Parathyroid adenoma (tissue), 2 donors: ENCODE measurements at regions not wholly inside any gene's neighbourhood (a gene's known extent, or its start where the extent isn't known, plus 50 kb on each side); places are given as distances from the start of the nearest gene placed in this dataset.

Experiments
- H2AFZ ChIP-seq: fragments of 300-600 bp; sonication (generic); one replicate; pipeline ENCODE4 v1.7.0; 2017; ENCODE audit warnings: antibody characterized with exemption, mild to moderate bottlenecking
- H3K27ac ChIP-seq: fragments of 300-600 bp; sonication (generic); one replicate; pipeline ENCODE4 v1.7.0; 2017
- H3K27me3 ChIP-seq: fragments of 300-600 bp; sonication (generic); one replicate; pipeline ENCODE4 v1.7.0; 2017; ENCODE audit warnings: low read length; ENCODE audit not compliant: control insufficient read depth, insufficient read depth
- H3K36me3 ChIP-seq: fragments of 300-600 bp; sonication (generic); one replicate; pipeline ENCODE4 v1.7.0; 2017; ENCODE audit warnings: low read length; ENCODE audit not compliant: control insufficient read depth, insufficient read depth
- H3K4me1 ChIP-seq: fragments of 300-600 bp; sonication (generic); one replicate; pipeline ENCODE4 v1.7.0; 2017; ENCODE audit warnings: control low read depth
- H3K4me2 ChIP-seq: fragments of 300-600 bp; sonication (generic); one replicate; pipeline ENCODE4 v1.7.0; 2017; ENCODE audit warnings: low read length
- H3K4me3 ChIP-seq: fragments of 300-600 bp; sonication (generic); one replicate; pipeline ENCODE4 v1.7.0; 2017; ENCODE audit warnings: low read depth, low read length
- H3K79me2 ChIP-seq: fragments of 300-600 bp; sonication (generic); one replicate; pipeline ENCODE4 v1.7.0; 2017; ENCODE audit warnings: control low read depth
- H3K9ac ChIP-seq: fragments of 300-600 bp; sonication (generic); one replicate; pipeline ENCODE4 v1.7.0; 2017; ENCODE audit warnings: mild to moderate bottlenecking
- H3K9me3 ChIP-seq: fragments of 300-600 bp; sonication (generic); one replicate; pipeline ENCODE4 v1.7.0; 2017; ENCODE audit warnings: low read length; ENCODE audit not compliant: control insufficient read depth
- TF ChIP-seq, protein P1 (sequence below): fragments of 300-600 bp; sonication (generic); IDR thresholded peaks from one replicate; pipeline ENCODE4 v1.7.0; 2017; ENCODE audit warnings: antibody characterized with exemption, mild to moderate bottlenecking
- donor health status: primary hyperparathyroidism.

DNA sequence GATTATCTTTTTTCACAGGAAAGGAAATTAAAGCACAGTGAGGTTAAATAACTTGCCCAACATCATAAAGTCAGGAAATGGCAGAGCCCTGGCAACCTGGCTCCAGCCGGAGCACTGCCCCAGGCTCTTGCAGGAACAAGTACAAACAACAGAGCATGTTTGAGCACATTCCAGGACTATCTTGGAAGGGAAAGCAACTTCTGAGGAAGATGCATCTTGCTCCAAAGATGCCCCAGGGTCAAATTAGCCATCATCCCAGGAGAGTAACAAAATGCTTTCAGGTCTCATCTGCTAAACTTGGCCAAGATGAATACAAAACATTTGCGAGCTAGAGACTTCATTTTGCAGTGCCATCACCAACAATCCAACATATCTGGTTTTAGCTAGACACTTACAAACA, 162.4 kb upstream of the LRRN1 start:
- TF ChIP-seq, protein P1, sequence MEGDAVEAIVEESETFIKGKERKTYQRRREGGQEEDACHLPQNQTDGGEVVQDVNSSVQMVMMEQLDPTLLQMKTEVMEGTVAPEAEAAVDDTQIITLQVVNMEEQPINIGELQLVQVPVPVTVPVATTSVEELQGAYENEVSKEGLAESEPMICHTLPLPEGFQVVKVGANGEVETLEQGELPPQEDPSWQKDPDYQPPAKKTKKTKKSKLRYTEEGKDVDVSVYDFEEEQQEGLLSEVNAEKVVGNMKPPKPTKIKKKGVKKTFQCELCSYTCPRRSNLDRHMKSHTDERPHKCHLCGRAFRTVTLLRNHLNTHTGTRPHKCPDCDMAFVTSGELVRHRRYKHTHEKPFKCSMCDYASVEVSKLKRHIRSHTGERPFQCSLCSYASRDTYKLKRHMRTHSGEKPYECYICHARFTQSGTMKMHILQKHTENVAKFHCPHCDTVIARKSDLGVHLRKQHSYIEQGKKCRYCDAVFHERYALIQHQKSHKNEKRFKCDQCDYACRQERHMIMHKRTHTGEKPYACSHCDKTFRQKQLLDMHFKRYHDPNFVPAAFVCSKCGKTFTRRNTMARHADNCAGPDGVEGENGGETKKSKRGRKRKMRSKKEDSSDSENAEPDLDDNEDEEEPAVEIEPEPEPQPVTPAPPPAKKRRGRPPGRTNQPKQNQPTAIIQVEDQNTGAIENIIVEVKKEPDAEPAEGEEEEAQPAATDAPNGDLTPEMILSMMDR = no peak
- Histone ChIP-seq H3K79me2 (no peaks in the 10 kb centered on the region), H2AFZ (no peak overlapping the region)

DNA sequence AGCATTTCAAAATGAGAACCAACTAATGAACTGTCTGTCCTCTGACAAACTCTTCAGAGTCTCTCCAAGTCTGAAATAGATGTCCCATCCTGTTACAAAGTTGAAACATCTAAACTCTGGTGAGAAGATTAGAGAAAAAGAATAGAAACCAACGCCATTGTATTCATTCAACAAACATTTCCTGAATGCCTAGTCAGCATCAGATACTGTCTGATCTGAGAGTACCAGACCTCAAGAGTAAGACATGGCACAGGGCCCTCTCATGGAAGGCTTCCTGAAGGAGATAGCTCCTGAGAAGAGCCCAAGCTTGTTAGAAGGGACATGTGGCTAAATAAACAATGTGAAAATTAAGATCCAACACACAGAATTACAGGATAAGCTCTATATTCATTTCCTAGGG, 164.1 kb upstream of the LRRN1 start:
- no peaks in the 10 kb centered on the region for H3K79me2 ChIP-seq
- H3K27ac ChIP-seq = no peak overlapping the region

More for the DNA sequence above, 162.4 kb upstream of the LRRN1 start:
- Histone ChIP-seq H3K9me3 (no peaks in the 10 kb centered on the region), H3K9ac (no peak overlapping the region), H3K27ac (no peak overlapping the region), H3K4me3 (no peak overlapping the region), H3K36me3 (no peaks in the 10 kb centered on the region), H3K27me3 (no peaks in the 10 kb centered on the region), H3K4me2 (no peak overlapping the region), H3K4me1 (no peaks in the 10 kb centered on the region)

DNA sequence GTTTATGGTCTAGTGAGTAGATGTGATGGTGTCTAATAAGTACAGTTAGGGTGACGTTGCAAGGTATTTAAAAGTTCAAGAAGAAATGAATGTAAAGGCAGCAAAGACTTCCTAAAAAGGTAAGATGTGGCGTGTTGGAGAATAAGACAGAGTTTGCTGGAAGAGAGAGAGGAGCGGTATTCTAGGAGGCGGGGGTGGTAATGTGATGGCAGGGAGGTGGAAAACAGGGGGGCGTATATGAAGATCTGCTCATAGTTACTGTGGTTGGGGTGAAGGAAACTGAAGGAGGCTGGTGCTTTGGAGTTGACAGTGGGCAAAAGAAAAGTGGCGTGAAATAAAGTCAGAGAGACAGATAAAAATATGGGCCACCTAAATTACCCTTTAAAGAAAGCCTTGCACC, 164.9 kb upstream of the LRRN1 start:
- no peak overlapping the region for H3K27ac ChIP-seq
- H2AFZ ChIP-seq = no peak overlapping the region
- no peaks in the 10 kb centered on the region for H3K4me1 ChIP-seq
- no peak overlapping the region for H3K4me3 ChIP-seq
- H3K27me3 ChIP-seq = no peaks in the 10 kb centered on the region
- H3K79me2 ChIP-seq = no peaks in the 10 kb centered on the region
- no peak overlapping the region for H3K4me2 ChIP-seq
- H3K9ac ChIP-seq = no peak overlapping the region
- no peaks in the 10 kb centered on the region for H3K36me3 ChIP-seq
- no peaks in the 10 kb centered on the region for H3K9me3 ChIP-seq
- TF ChIP-seq, protein P1 = no peak

More for the DNA sequence above, 164.1 kb upstream of the LRRN1 start:
- Histone ChIP-seq H3K4me1 (no peaks in the 10 kb centered on the region), H3K4me3 (no peak overlapping the region), H3K27me3 (no peaks in the 10 kb centered on the region), H3K9me3 (no peaks in the 10 kb centered on the region), H3K36me3 (no peaks in the 10 kb centered on the region), H3K9ac (no peak overlapping the region), H3K4me2 (no peak overlapping the region), H2AFZ (no peak overlapping the region)
- TF ChIP-seq, protein P1 = no peak

DNA sequence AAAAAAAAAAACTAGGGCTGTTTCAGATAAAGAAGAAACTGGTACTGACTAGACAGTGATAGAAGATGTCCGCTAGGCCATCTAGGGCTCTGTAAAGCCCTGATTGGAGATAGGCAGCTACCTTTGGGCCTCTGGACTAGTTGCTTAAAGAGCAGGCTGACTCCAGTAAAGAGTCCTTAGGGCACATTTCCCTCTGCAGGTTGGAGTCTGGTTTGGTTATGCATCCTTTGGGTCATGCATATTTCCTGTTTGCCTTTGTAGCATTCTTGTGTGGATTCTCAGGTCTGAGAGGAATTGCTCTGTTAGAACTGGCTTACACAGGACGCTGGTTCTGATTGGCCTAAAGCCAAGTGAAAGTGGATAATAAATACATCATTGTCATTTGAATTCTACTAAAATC, 165.5 kb upstream of the LRRN1 start:
- Histone ChIP-seq H3K27ac (no peak overlapping the region), H3K4me3 (no peak overlapping the region)

DNA sequence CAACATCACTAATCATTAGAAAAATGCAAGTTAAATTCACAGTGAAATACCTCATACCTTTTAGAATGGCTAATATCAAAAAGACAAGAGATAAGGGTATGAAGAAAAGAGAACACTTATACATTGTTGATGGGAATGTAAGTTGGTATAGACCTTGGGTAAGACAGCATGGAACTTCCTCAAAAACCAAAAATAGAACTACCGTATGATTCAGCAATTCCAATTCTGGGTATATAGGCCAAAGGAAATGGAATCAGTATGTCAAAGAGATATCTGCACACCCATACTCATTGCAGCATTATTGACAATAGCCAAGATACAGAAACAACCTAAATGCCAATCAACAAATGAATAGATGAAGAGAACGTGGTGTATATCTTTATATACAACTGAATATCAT, 166.8 kb upstream of the LRRN1 start:
- TF ChIP-seq, protein P1 = no peak

More for the DNA sequence above, 165.5 kb upstream of the LRRN1 start:
- Histone ChIP-seq H2AFZ (no peak overlapping the region), H3K27me3 (no peaks in the 10 kb centered on the region), H3K4me2 (no peak overlapping the region), H3K9me3 (no peaks in the 10 kb centered on the region), H3K79me2 (no peaks in the 10 kb centered on the region), H3K36me3 (no peaks in the 10 kb centered on the region), H3K4me1 (no peaks in the 10 kb centered on the region), H3K9ac (no peak overlapping the region)
- TF ChIP-seq, protein P1 = no peak

More for the DNA sequence above, 166.8 kb upstream of the LRRN1 start:
- Histone ChIP-seq H3K79me2 (no peaks in the 10 kb centered on the region), H3K4me2 (no peak overlapping the region), H3K4me1 (no peaks in the 10 kb centered on the region), H3K36me3 (no peaks in the 10 kb centered on the region), H3K27ac (no peak overlapping the region), H2AFZ (no peak overlapping the region), H3K27me3 (no peaks in the 10 kb centered on the region), H3K4me3 (no peak overlapping the region), H3K9me3 (no peaks in the 10 kb centered on the region), H3K9ac (no peak overlapping the region)
